Brain microvascular endothelial cell (primary cell): ENCODE measurements at regions not wholly inside any gene's neighbourhood (a gene's known extent, or its start where the extent isn't known, plus 50 kb on each side); places are given as distances from the start of the nearest gene placed in this dataset.
"Not testable (repeated sequence)": the region's sequence is repeated elsewhere in the genome, so short reads cannot be mapped to it uniquely, and the experiment has no call there.

Experiments used
- DNase-seq: peaks from one replicate; pipeline ENCODE4 v3.0.0-alpha.2; 2020
- H3K27ac ChIP-seq: fragments of 250-450 bp; sonication (Bioruptor Pico); 2 replicates; pipeline ENCODE4 v1.5.1; 2020; ENCODE audit warnings: mild to moderate bottlenecking, moderate library complexity
- H3K27me3 ChIP-seq: fragments of 250-450 bp; sonication (Bioruptor Pico); replicated peaks from 2 replicates; pipeline ENCODE4 v1.5.1; 2020; ENCODE audit warnings: mild to moderate bottlenecking
- H3K36me3 ChIP-seq: fragments of 250-450 bp; sonication (Bioruptor Pico); replicated peaks from 2 replicates; pipeline ENCODE4 v1.5.1; 2020; ENCODE audit warnings: mild to moderate bottlenecking
- H3K4me3 ChIP-seq: 2 replicates; pipeline ENCODE4 v1.5.1; 2011; ENCODE audit warnings: low read depth, mild to moderate bottlenecking, control low read depth, low read length, moderate library complexity
- in situ Hi-C: cut with HindIII; loops from 2 replicates; pipeline ENCODE4 v1.10.0; 2017; ENCODE audit warnings: low sequenced_read_pairs, low pct_ligation_motif_present
- TF ChIP-seq, protein P1 (sequence below): IDR thresholded peaks from 2 replicates; pipeline ENCODE4 v1.5.1; 2011; ENCODE audit warnings: low read depth, mild to moderate bottlenecking, moderate library complexity, low read length, control low read depth, inconsistent platforms; ENCODE audit errors: missing control alignments

DNA sequence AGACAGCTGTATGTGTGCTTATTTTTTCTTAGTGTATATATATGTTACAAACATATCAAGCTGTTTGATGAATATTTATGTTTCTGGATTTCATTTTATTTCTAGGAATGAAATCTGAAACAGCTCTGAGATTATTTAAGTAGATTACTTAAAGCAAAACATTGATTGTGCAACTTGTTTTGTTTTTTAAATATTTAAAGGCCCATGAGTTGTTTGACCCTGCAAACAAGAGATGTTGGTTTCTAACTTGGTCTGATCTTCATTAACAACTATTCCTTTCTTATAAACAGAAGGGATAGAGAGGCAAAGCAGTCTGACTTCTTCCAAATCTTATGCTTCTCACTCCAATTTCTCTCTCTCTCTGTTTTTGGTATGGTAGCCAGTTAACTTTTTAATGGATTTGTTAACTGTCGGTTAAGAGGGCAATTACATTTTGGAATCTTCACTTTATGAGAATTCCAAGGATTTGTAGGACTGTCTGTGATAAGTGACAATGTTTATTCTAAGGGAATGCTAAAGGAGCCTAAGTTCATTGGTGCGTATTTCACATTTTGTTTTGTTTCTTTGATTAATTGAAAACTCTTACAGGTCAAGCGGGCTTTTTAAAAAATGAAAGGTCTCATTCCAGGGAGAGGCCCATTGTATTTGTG lies 102.6 kb upstream of the HMGA2 start:
- Histone ChIP-seq H3K4me3 (no peak overlapping the region), H3K27ac (no peak overlapping the region), H3K36me3 (no peaks in the 10 kb centered on the region), H3K27me3 (no peaks in the 10 kb centered on the region)
- TF ChIP-seq, protein P1, sequence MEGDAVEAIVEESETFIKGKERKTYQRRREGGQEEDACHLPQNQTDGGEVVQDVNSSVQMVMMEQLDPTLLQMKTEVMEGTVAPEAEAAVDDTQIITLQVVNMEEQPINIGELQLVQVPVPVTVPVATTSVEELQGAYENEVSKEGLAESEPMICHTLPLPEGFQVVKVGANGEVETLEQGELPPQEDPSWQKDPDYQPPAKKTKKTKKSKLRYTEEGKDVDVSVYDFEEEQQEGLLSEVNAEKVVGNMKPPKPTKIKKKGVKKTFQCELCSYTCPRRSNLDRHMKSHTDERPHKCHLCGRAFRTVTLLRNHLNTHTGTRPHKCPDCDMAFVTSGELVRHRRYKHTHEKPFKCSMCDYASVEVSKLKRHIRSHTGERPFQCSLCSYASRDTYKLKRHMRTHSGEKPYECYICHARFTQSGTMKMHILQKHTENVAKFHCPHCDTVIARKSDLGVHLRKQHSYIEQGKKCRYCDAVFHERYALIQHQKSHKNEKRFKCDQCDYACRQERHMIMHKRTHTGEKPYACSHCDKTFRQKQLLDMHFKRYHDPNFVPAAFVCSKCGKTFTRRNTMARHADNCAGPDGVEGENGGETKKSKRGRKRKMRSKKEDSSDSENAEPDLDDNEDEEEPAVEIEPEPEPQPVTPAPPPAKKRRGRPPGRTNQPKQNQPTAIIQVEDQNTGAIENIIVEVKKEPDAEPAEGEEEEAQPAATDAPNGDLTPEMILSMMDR, result no peak
- DNase-seq, result no peak
- in situ Hi-C loops, result no loop called here

DNA sequence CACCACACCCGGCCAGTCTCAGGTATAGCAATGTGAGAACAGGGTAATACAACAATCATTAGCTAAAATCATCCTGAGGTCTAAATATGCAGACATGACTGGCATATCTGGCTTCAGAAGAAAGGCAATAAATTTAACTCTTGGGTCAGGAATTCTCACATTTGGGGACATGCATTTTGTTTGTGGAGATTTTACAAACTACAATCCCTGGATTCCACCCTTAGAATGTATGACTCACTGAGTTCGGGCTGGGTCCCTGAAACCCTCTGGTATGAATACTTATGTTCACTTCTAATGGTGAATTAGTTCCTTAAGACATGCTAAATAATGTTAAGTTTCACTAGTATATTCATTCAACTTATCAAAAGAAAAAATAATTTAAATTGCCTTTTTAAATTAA lies 98.9 kb upstream of the HMGA2 start:
- H3K27me3 ChIP-seq, result no peaks in the 10 kb centered on the region
- in situ Hi-C loops, result no loop called here
- H3K4me3 ChIP-seq, result no peak overlapping the region
- no peaks in the 10 kb centered on the region for H3K36me3 ChIP-seq
- TF ChIP-seq, protein P1, result no peak
- H3K27ac ChIP-seq, result no peak overlapping the region
- DNase-seq, result no peak

DNA sequence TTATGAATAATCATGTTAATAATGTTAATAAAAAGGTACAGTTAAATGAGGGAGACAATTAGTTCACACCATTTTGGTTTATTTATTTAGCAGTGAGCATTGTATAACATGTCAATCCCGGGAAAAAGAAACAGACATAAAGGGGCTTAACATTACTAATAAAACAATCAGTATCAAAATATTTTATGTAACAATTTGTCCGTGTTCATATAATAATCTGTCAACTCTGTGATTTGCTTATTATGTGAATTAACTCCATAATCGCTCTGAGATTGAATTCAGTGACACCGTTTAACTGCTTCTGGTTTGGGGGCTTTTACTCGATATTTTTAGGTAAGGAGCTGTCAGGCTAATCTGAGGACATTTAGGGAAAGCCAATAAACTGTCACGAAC lies 95.8 kb upstream of the HMGA2 start:
- H3K27me3 ChIP-seq, result no peaks in the 10 kb centered on the region
- no peak for DNase-seq
- in situ Hi-C loops, result no loop called here
- TF ChIP-seq, protein P1, result no peak
- H3K4me3 ChIP-seq, result peak overlapping the region; percentile 67
- no peak overlapping the region for H3K27ac ChIP-seq
- no peaks in the 10 kb centered on the region for H3K36me3 ChIP-seq

DNA sequence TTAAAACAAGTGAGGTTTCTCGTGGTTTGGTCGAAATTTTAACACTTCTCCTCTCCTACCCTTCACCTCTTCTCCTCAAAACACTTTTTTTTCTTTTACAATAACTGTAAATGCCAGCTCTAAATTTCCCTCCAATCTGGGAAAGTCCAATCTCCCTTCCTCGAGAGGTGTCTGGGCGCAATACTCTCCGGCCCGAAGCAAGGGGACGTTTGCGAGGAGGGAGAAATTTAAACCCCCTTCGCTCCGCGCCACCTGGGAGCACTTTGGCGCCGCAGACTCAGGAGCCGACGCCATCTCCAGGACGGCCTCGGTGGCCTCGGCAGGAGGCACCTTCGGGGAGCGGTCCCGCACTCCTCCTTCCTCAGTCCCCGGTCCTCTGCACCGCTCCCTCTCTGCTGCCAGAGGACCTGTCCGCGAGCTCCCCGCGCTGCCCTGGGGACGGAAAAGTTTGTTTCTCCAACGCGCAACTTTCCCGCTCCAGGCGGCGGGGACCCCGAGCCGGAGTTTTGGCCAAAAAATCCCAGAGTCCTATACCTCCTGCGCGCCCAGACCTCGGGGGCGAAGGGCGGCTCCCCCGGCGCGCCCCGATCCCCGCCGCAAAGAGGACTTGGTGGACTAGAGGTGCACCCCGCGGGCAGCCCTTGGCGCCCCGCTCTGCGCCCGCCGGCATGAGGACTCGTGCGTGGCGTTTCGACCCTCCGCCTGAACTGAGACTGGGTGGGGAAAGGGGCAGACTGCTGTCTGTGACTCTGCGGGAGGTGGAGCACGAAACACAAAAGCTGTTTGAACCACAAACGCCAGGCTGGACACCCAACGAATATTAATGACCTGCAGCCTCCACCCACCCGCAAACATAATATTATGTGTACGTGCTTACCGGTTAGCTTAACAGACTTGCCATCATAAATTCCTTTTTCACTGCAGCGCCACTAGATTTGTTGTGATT lies 95.2 kb upstream of the HMGA2 start:
- TF ChIP-seq, protein P1, result peak; percentile 20
- Histone ChIP-seq H3K27ac (no peak overlapping the region), H3K36me3 (no peaks in the 10 kb centered on the region), H3K4me3 (peak overlapping the region; percentile 67), H3K27me3 (no peaks in the 10 kb centered on the region)
- no peak for DNase-seq
- in situ Hi-C loops, result no loop called here

DNA sequence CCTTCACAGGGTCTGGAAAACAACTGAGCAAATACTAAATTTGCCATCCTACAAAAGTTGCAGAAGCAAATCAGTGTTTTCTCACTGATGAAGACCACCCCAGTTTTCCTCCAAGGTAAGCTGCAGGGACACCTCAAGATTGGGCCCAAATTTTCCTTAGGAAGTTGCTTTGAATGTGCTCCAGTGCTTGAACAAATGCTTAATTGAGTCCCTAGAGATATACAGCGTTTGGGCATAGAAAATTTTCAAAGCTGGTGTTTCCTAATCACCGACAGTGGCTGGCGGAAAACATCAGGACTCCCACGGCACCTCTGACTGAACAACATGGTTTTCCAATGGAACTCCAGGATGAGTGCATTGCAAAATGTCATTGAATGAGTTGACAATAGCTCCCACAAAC lies 92.5 kb upstream of the HMGA2 start:
- Histone ChIP-seq H3K27ac (no peak overlapping the region), H3K27me3 (no peaks in the 10 kb centered on the region), H3K36me3 (no peaks in the 10 kb centered on the region), H3K4me3 (no peak overlapping the region)
- DNase-seq, result no peak
- in situ Hi-C loops, result no loop called here
- TF ChIP-seq, protein P1, result no peak

DNA sequence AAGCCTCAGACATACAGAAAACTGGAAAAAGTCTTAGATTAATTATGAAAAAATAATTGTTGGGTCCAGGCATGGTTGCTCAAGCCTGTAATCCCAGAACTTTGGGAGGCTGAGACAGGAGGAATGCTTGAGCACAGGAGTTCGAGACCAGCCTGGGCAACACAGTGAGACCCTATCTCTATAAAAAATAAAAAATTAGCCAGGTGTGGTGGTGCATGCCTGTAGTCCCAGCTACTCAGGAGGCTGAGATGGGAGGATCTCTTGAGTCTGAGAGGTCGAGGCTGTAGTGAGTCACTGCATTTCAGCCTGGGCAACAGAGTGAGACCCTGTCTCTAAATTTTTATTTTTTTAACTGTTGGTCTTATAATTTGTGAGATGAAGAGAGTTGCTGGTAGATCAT lies 90.6 kb upstream of the HMGA2 start:
- H3K4me3 ChIP-seq, H3K27ac ChIP-seq, DNase-seq, in situ Hi-C loops, H3K36me3 ChIP-seq, H3K27me3 ChIP-seq: not testable (repeated sequence)
